K562 (cell line): ENCODE measurements at regions not wholly inside any gene's neighbourhood (a gene's known extent, or its start where the extent isn't known, plus 50 kb on each side); places are given as distances from the start of the nearest gene placed in this dataset.

Experiments used
- ATAC-seq: fragments of 200-7000 bp; cut with Tn5 transposase; 3 replicates; pipeline ENCODE4 v1.9.1; 2020; ENCODE audit warnings: moderate library complexity
- BruUV-seq: library from RNA; stranded (reverse); fragments of 400-500 nt; replicated peaks from 2 replicates; lab custom pipeline; 2021; lab: Mats Ljungman, UMichigan
- CTCF ChIA-PET: fragments of 300-600 bp; formaldehyde crosslinking; extraction: SDS; loops from one replicate; lab custom pipeline; 2021; ENCODE audit warnings: low intra/inter-chr PET ratio; lab: Yijun Ruan, JAX
- POLR2A ChIA-PET: fragments of 300-600, 350-650 bp; sonication (Branson Sonifier 250); formaldehyde crosslinking; extraction: SDS; loops from one replicate; lab custom pipeline; 2021; ENCODE audit warnings: antibody characterized with exemption, inconsistent platforms; lab: Yijun Ruan, JAX
- DNase-seq, 4 experiments: peaks; one replicate each; pipeline versions ENCODE4 v3.0.0 to v3.0.0-alpha.2; 2011 to 2018; ENCODE audit warnings: low spot score in 3 of 4, mixed read lengths in 3 of 4; ENCODE audit errors: extremely low read depth in 1 of 4
- FAIRE-seq: peaks from 2 replicates; lab custom pipeline; 2011; peaks lifted over from hg19 to GRCh38; lab: Jason Lieb, UNC
- H2AFZ ChIP-seq: 2 replicates; pipeline ENCODE4 v1.6.0; 2011; ENCODE audit warnings: low read depth, low read length, control low read depth, inconsistent platforms
- H3K27ac ChIP-seq: fragments of 200-600 bp; 3 replicates; pipeline ENCODE4 v1.8.0; 2011; ENCODE audit warnings: low read depth, mild to moderate bottlenecking, control low read depth, inconsistent platforms, low read length, moderate library complexity, mixed read lengths; ENCODE audit errors: extremely low read depth
- H3K27me3 ChIP-seq, 2 experiments: fragments of 300-600 bp in 1 of 2; 2 replicates in 1 of 2; 3 replicates in 1 of 2; pipeline versions ENCODE4 v1.6.0 to v1.8.0; 2011; ENCODE audit warnings: inconsistent platforms in 2 of 2, low read length in 2 of 2, mild to moderate bottlenecking in 1 of 2, mixed read lengths in 1 of 2, moderate library complexity in 1 of 2; ENCODE audit not compliant: control insufficient read depth in 2 of 2, insufficient read depth in 2 of 2
- H3K36me3 ChIP-seq: fragments of 300-600 bp; 3 replicates; pipeline ENCODE4 v1.8.0; 2011; ENCODE audit warnings: mild to moderate bottlenecking, low read length, inconsistent platforms; ENCODE audit not compliant: control insufficient read depth, insufficient read depth
- H3K4me1 ChIP-seq, 2 experiments: fragments of 200-600 bp in 1 of 2; replicated peaks in 1 of 2; 2 replicates in 1 of 2; 3 replicates in 1 of 2; pipeline versions ENCODE4 v1.5.1 to v1.8.0; 2011; ENCODE audit warnings: inconsistent platforms in 2 of 2, low read length in 2 of 2, mild to moderate bottlenecking in 1 of 2, mixed read lengths in 1 of 2, moderate library complexity in 1 of 2; ENCODE audit not compliant: control insufficient read depth in 2 of 2, insufficient read depth in 2 of 2
- H3K4me2 ChIP-seq: 2 replicates; pipeline ENCODE4 v1.6.1; 2011; ENCODE audit warnings: low read length, control low read depth, inconsistent platforms, mixed read lengths; ENCODE audit not compliant: insufficient read depth
- H3K4me3 ChIP-seq: fragments of 200-600 bp; sonication (generic), shearing (Covaris generic); 2 replicates; pipeline ENCODE4 v1.5.1; 2016; ENCODE audit warnings: control low read depth, inconsistent platforms
- H3K79me2 ChIP-seq: fragments of 200-600 bp; 3 replicates; pipeline ENCODE4 v1.8.0; 2011; ENCODE audit warnings: low read length, inconsistent platforms; ENCODE audit not compliant: control insufficient read depth, insufficient read depth
- H3K9ac ChIP-seq, 2 experiments: 2 replicates each; pipeline versions ENCODE4 v1.6.0 to v1.6.1; 2011; ENCODE audit warnings: low read depth in 2 of 2, low read length in 2 of 2, control low read depth in 1 of 2, inconsistent platforms in 1 of 2, mild to moderate bottlenecking in 1 of 2, mixed read lengths in 1 of 2; ENCODE audit not compliant: insufficient read depth in 1 of 2
- H3K9me1 ChIP-seq: one replicate; pipeline ENCODE4 v1.6.0; 2011; ENCODE audit warnings: inconsistent platforms, mild to moderate bottlenecking, low read length, moderate library complexity; ENCODE audit not compliant: control insufficient read depth, insufficient read depth
- H3K9me3 ChIP-seq: replicated peaks from 2 replicates; pipeline ENCODE4 v1.5.1; 2011; ENCODE audit warnings: low read depth, low read length, inconsistent platforms; ENCODE audit not compliant: control insufficient read depth, insufficient read depth
- H4K20me1 ChIP-seq: replicated peaks from 2 replicates; pipeline ENCODE4 v1.6.1; 2011; ENCODE audit warnings: low read length, inconsistent platforms, mixed read lengths; ENCODE audit not compliant: control insufficient read depth, insufficient read depth
- CEBPB ChIP-seq: fragments of 450-650 bp; IDR thresholded peaks from 2 replicates; pipeline ENCODE4 v1.6.1; 2016; ENCODE audit warnings: missing genetic modification characterization, missing compliant biosample characterization
- CEBPG ChIP-seq, 3 experiments: fragments of 200-800 bp in 1 of 3; sonication (Bioruptor generic) in 1 of 3; sonication (generic) in 1 of 3; formaldehyde crosslinking in 1 of 3; IDR thresholded peaks in 2 of 3; conservative IDR thresholded peaks in 1 of 3; 2 replicates each; pipeline versions ENCODE4 v1.6.1 to v1.8.0; 2016 to 2022; ENCODE audit warnings: missing compliant biosample characterization in 2 of 3, missing genetic modification characterization in 2 of 3, mild to moderate bottlenecking in 1 of 3, missing genetic modification reagents in 1 of 3
- CHAMP1 ChIP-seq: fragments of 450-650 bp; IDR thresholded peaks from 2 replicates; pipeline ENCODE4 v1.6.1; 2016; ENCODE audit warnings: mild to moderate bottlenecking
- E2F6 ChIP-seq, 2 experiments: IDR thresholded peaks; 2 replicates each; pipeline ENCODE4 v1.6.1; 2011; ENCODE audit warnings: borderline replicate concordance in 1 of 2, control low read depth in 1 of 2, low read depth in 1 of 2, low read length in 1 of 2, mild to moderate bottlenecking in 1 of 2, mixed read lengths in 1 of 2, moderate library complexity in 1 of 2; ENCODE audit not compliant: insufficient read depth in 1 of 2, insufficient read length in 1 of 2, poor library complexity in 1 of 2, severe bottlenecking in 1 of 2; ENCODE audit errors: extremely low read depth in 1 of 2
- ESRRB ChIP-seq: fragments of 250-450 bp; sonication (Bioruptor Pico); IDR thresholded peaks from 2 replicates; pipeline ENCODE4 v1.5.0; 2020; ENCODE audit warnings: mild to moderate bottlenecking, moderate library complexity, borderline replicate concordance
- HDAC3 ChIP-seq: fragments of 450-650 bp; IDR thresholded peaks from 2 replicates; pipeline ENCODE4 v1.6.1; 2018; ENCODE audit warnings: borderline replicate concordance, mild to moderate bottlenecking, moderate library complexity; ENCODE audit not compliant: partially characterized antibody
- ILK ChIP-seq: fragments of 450-650 bp; IDR thresholded peaks from 2 replicates; pipeline ENCODE4 v1.6.1; 2016; ENCODE audit warnings: missing genetic modification characterization, low read depth, mild to moderate bottlenecking, missing compliant biosample characterization, moderate library complexity, borderline replicate concordance
- NFRKB ChIP-seq: fragments of 450-650 bp; IDR thresholded peaks from 2 replicates; pipeline ENCODE4 v1.6.1; 2016; ENCODE audit warnings: low read depth
- RBM14 ChIP-seq: fragments of 200-400 bp; formaldehyde crosslinking; IDR thresholded peaks from 2 replicates; pipeline ENCODE4 v1.6.1; 2018; ENCODE audit warnings: low read depth, mild to moderate bottlenecking, low read length, moderate library complexity, borderline replicate concordance; ENCODE audit not compliant: insufficient read depth
- ZBTB17 ChIP-seq: fragments of 450-650 bp; formaldehyde crosslinking; IDR thresholded peaks from 2 replicates; pipeline ENCODE4 v1.4.0; 2020; ENCODE audit warnings: mild to moderate bottlenecking
- WGBS: fragments of 100-300 bp; shearing (Covaris generic); methylation state at CpG from one replicate; pipeline ENCODE4 v1.1.6; 2016; ENCODE audit warnings: low coverage, mixed read lengths; ENCODE audit not compliant: insufficient coverage; ENCODE audit errors: missing lambda C conversion rate; 5-methylcytosine and 5-hydroxymethylcytosine counted together
- in situ Hi-C: fragments of 300-500 bp; cut with MboI; formaldehyde crosslinking; loops from 4 replicates; pipeline ENCODE4 v1.15.0; 2018; ENCODE audit warnings: inconsistent platforms, mixed read lengths
- intact Hi-C: fragments of 100-400 bp; cut with micrococcal nuclease; formaldehyde crosslinking; loops from 2 replicates; pipeline ENCODE4 v1.14.2; 2022

GRCh38 chrX:151854726-151855495 lies 57.8 kb upstream of the MAGEA4 start:
- Histone ChIP-seq H3K4me3 (no peak overlapping the region), H2AFZ (no peak overlapping the region), H3K9me3 (no peaks in the 10 kb centered on the region), H3K4me1 (no peaks in the 10 kb centered on the region), H3K9ac (no peak overlapping the region), H3K4me2 (no peak overlapping the region), H3K9me1 (no peaks in the 10 kb centered on the region), H4K20me1 (no peaks in the 10 kb centered on the region), H3K27me3 (no peaks in the 10 kb centered on the region; a peak in 1 of 5 replicates), H3K27ac (no peak overlapping the region), H3K79me2 (no peaks in the 10 kb centered on the region), H3K36me3 (no peaks in the 10 kb centered on the region)
- no peak for ATAC-seq
- DNase-seq: no peak
- ChIA-PET POLR2A (no interaction called here), CTCF (no interaction called here)
- WGBS: 4% methylated on average over 4 of the region's 4 CpGs
- in situ Hi-C loops: no loop called here
- TF ChIP-seq E2F6 (IDR thresholded peaks at IDR 0.05; ENCODE audit: borderline replicate concordance in 1 of 2, extremely low read depth in 1 of 2, insufficient read depth in 1 of 2, insufficient read length in 1 of 2, low read depth in 1 of 2, low read length in 1 of 2, poor library complexity in 1 of 2, severe bottlenecking in 1 of 2) (no peak), RBM14 (no peak), CEBPB (tag) (peak; percentile 45), NFRKB (no peak), ZBTB17 (CRISPR knock-in tag) (no peak), CEBPG (CRISPR knock-in tag; IDR thresholded peaks at IDR 0.05) (no peak), CEBPG (tag; conservative IDR thresholded peaks at IDR 0.05 in 1 of 2, IDR thresholded peaks at IDR 0.05 in 1 of 2) (peak; percentile 33 to 48; a peak in 2 of 4 replicates), ILK (tag) (no peak), ESRRB (CRISPR knock-in tag) (no peak), HDAC3 (no peak), CHAMP1 (no peak)
- intact Hi-C loops: loop anchor here (10.0 kb wide), 1 partner anchor 490 kb away; no protein-coding TSS in a partner anchor
- no TSS peak for BruUV-seq
- FAIRE-seq: no peak
